Umbilical cord (tissue), 1 donor: ENCODE measurements at regions not wholly inside any gene's neighbourhood (a gene's known extent, or its start where the extent isn't known, plus 50 kb on each side); places are given as distances from the start of the nearest gene placed in this dataset.

ENCODE experiments used
- DNase-seq: peaks from one replicate; pipeline ENCODE4 v3.0.0-alpha.2; 2015; ENCODE audit warnings: low spot score

- DNase-seq, result peak; percentile 64
Observed at GRCh38 chr14:22418631-22419030, 170.4 kb downstream of the DAD1 start.

- DNase-seq, result no peak
Observed at GRCh38 chr14:22417914-22418313, 171.1 kb downstream of the DAD1 start.

- DNase-seq, result no peak
Observed at GRCh38 chr14:22416193-22416592, 172.8 kb downstream of the DAD1 start.

GRCh38 chr14:22415605-22415959, 173.4 kb downstream of the DAD1 start:
- DNase-seq, result no peak

- peak; percentile 62 for DNase-seq
Observed at GRCh38 chr14:22414876-22415604, 174.0 kb downstream of the DAD1 start.

GRCh38 chr14:22412926-22413411, 176.1 kb downstream of the DAD1 start:
- no peak for DNase-seq

GRCh38 chr14:22411398-22412055, 177.5 kb downstream of the DAD1 start:
- DNase-seq, result no peak

GRCh38 chr14:22410497-22410896, 178.5 kb downstream of the DAD1 start:
- DNase-seq, result no peak

GRCh38 chr14:22409006-22409405, 180.0 kb downstream of the DAD1 start:
- no peak for DNase-seq

- DNase-seq, result no peak
Observed at GRCh38 chr14:22408547-22408946, 180.5 kb downstream of the DAD1 start.

- DNase-seq, result no peak
Observed at GRCh38 chr14:22407033-22407432, 182.0 kb downstream of the DAD1 start.

- no peak for DNase-seq
Observed at GRCh38 chr14:22405201-22405600, 183.8 kb downstream of the DAD1 start.

- DNase-seq, result no peak
Observed at GRCh38 chr14:22403296-22403695, 185.7 kb downstream of the DAD1 start.

GRCh38 chr14:22400655-22401259, 188.3 kb downstream of the DAD1 start:
- no peak for DNase-seq

- DNase-seq, result no peak
Observed at GRCh38 chr14:22399776-22400175, 189.2 kb downstream of the DAD1 start.

GRCh38 chr14:22397221-22397737, 191.7 kb downstream of the DAD1 start:
- no peak for DNase-seq

GRCh38 chr14:22395803-22396202, 193.2 kb downstream of the DAD1 start:
- DNase-seq, result no peak

- DNase-seq, result no peak
Observed at GRCh38 chr14:22394616-22395015, 194.4 kb downstream of the DAD1 start.

GRCh38 chr14:22393796-22394195, 195.2 kb downstream of the DAD1 start:
- DNase-seq, result no peak

GRCh38 chr14:22391908-22392565, 197.0 kb downstream of the DAD1 start:
- peak; percentile 79 for DNase-seq

- no peak for DNase-seq
Observed at GRCh38 chr14:22390824-22391461, 198.1 kb downstream of the DAD1 start.

- no peak for DNase-seq
Observed at GRCh38 chr14:22390195-22390594, 198.8 kb downstream of the DAD1 start.
